GM23338 (cell line): ENCODE measurements at regions not wholly inside any gene's neighbourhood (a gene's known extent, or its start where the extent isn't known, plus 50 kb on each side); places are given as distances from the start of the nearest gene placed in this dataset.

Experiments used
- ATAC-seq: fragments of 200-7000 bp; cut with Tn5 transposase; 3 replicates; pipeline ENCODE4 v1.9.1; 2020
- DNase-seq: peaks from one replicate; pipeline ENCODE4 v3.0.0-alpha.2; 2015; ENCODE audit warnings: low spot score
- H2AFZ ChIP-seq: fragments of 200-600 bp; sonication (generic); 2 replicates; pipeline ENCODE4 v1.8.0; 2016; ENCODE audit warnings: antibody characterized with exemption, mild to moderate bottlenecking, moderate library complexity
- H3F3A ChIP-seq: fragments of 200-600 bp; sonication (generic); replicated peaks from 2 replicates; pipeline ENCODE4 v1.8.0; 2017; ENCODE audit warnings: antibody characterized with exemption, mixed run types, low read depth
- H3K27ac ChIP-seq: fragments of 200-600 bp; sonication (generic); 2 replicates; pipeline ENCODE4 v1.6.1; 2016; ENCODE audit warnings: low read depth
- H3K27me3 ChIP-seq: fragments of 200-600 bp; sonication (generic); 2 replicates; pipeline ENCODE4 v1.8.0; 2016; ENCODE audit warnings: mild to moderate bottlenecking, mixed run types, moderate library complexity; ENCODE audit not compliant: insufficient read depth
- H3K36me3 ChIP-seq: fragments of 200-600 bp; sonication (generic); 2 replicates; pipeline ENCODE4 v1.8.0; 2016; ENCODE audit warnings: mild to moderate bottlenecking; ENCODE audit not compliant: insufficient read depth
- H3K4me1 ChIP-seq: fragments of 200-600 bp; sonication (generic); 2 replicates; pipeline ENCODE4 v1.8.0; 2016; ENCODE audit warnings: mild to moderate bottlenecking, moderate library complexity; ENCODE audit not compliant: insufficient read depth
- H3K4me2 ChIP-seq: fragments of 200-600 bp; sonication (generic); 2 replicates; pipeline ENCODE4 v1.7.1; 2017; ENCODE audit warnings: mixed run types
- H3K4me3 ChIP-seq: fragments of 200-600 bp; sonication (generic); 2 replicates; pipeline ENCODE4 v1.6.1; 2016; ENCODE audit warnings: mixed run types
- H3K79me2 ChIP-seq: fragments of 200-600 bp; sonication (generic); replicated peaks from 2 replicates; pipeline ENCODE4 v1.8.0; 2017; ENCODE audit warnings: mild to moderate bottlenecking; ENCODE audit not compliant: insufficient read depth
- H3K9me2 ChIP-seq: fragments of 200-600 bp; sonication (generic); 2 replicates; pipeline ENCODE4 v1.8.0; 2017; ENCODE audit not compliant: insufficient read depth
- H4K20me1 ChIP-seq: fragments of 200-600 bp; sonication (generic); replicated peaks from 2 replicates; pipeline ENCODE4 v1.8.0; 2017; ENCODE audit warnings: mild to moderate bottlenecking; ENCODE audit not compliant: insufficient read depth
- H3K27ac Mint-ChIP-seq: 2 replicates; pipeline ENCODE4 v1.8.0; 2020; ENCODE audit warnings: inconsistent platforms, mild to moderate bottlenecking, moderate library complexity, mixed read lengths
- H3K27me3 Mint-ChIP-seq: 3 replicates; pipeline ENCODE4 v1.8.0; 2022; ENCODE audit warnings: low read depth, mild to moderate bottlenecking, moderate library complexity, mixed read lengths, inconsistent platforms; ENCODE audit not compliant: insufficient read depth, poor library complexity
- H3K36me3 Mint-ChIP-seq: 3 replicates; pipeline ENCODE4 v1.8.0; 2021; ENCODE audit warnings: low read depth, mild to moderate bottlenecking, inconsistent platforms, moderate library complexity, mixed read lengths
- H3K4me1 Mint-ChIP-seq: 3 replicates; pipeline ENCODE4 v1.8.0; 2020; ENCODE audit warnings: mild to moderate bottlenecking, inconsistent platforms, mixed read lengths
- H3K4me3 Mint-ChIP-seq: 3 replicates; pipeline ENCODE4 v1.8.0; 2021; ENCODE audit warnings: moderate library complexity, mild to moderate bottlenecking, inconsistent platforms, mixed read lengths
- H3K9me3 Mint-ChIP-seq: 3 replicates; pipeline ENCODE4 v1.8.0; 2020; ENCODE audit warnings: moderate library complexity, mild to moderate bottlenecking, inconsistent platforms, mixed read lengths
- CREB1 ChIP-seq: fragments of 250-450 bp; sonication (Bioruptor Pico); IDR thresholded peaks from 2 replicates; pipeline ENCODE4 v1.5.0; 2020; ENCODE audit warnings: low read depth, mild to moderate bottlenecking, moderate library complexity
- CTCF ChIP-seq, 2 experiments: fragments of 200-600 bp in 1 of 2; sonication (generic) in 1 of 2; conservative IDR thresholded peaks; 2 replicates each; pipeline versions ENCODE4 v1.5.1 to v1.6.1; 2016 to 2017; ENCODE audit warnings: antibody characterized with exemption in 2 of 2, low read depth in 2 of 2, mild to moderate bottlenecking in 2 of 2, moderate library complexity in 1 of 2
- ETS1 ChIP-seq: IDR thresholded peaks from 2 replicates; pipeline ENCODE4 v1.6.1; 2016; ENCODE audit warnings: antibody characterized with exemption
- EZH2 ChIP-seq: fragments of 200-600 bp; sonication (generic); IDR thresholded peaks from one replicate; pipeline ENCODE4 v1.8.0; 2017; ENCODE audit warnings: antibody characterized with exemption, mild to moderate bottlenecking, low read depth; ENCODE audit not compliant: unreplicated experiment
- EZH2phosphoT487 ChIP-seq: fragments of 200-600 bp; sonication (generic); IDR thresholded peaks from one replicate; pipeline ENCODE4 v1.8.1; 2018; ENCODE audit warnings: antibody characterized with exemption; ENCODE audit not compliant: unreplicated experiment
- JUNB ChIP-seq: IDR thresholded peaks from one replicate; pipeline ENCODE4 v1.6.1; 2016; ENCODE audit warnings: antibody characterized with exemption; ENCODE audit not compliant: unreplicated experiment
- NANOG ChIP-seq: IDR thresholded peaks from 2 replicates; pipeline ENCODE4 v1.6.1; 2016; ENCODE audit warnings: antibody characterized with exemption, borderline replicate concordance
- POLR2AphosphoS5 ChIP-seq: IDR thresholded peaks from 2 replicates; pipeline ENCODE4 v1.6.1; 2016; ENCODE audit warnings: antibody characterized with exemption, low read depth
- REST ChIP-seq: IDR thresholded peaks from one replicate; pipeline ENCODE4 v1.6.1; 2018; ENCODE audit warnings: antibody characterized with exemption; ENCODE audit not compliant: unreplicated experiment
- STAT1 ChIP-seq: IDR thresholded peaks from one replicate; pipeline ENCODE4 v1.6.1; 2016; ENCODE audit warnings: antibody characterized with exemption; ENCODE audit not compliant: unreplicated experiment
- ZNF331 ChIP-seq: fragments of 250-450 bp; sonication (Bioruptor Pico); IDR thresholded peaks from 2 replicates; pipeline ENCODE4 v1.5.0; 2020; ENCODE audit warnings: low read depth, mild to moderate bottlenecking, moderate library complexity
- ZNF462 ChIP-seq: fragments of 250-450 bp; sonication (Bioruptor Pico); IDR thresholded peaks from 2 replicates; pipeline ENCODE4 v1.5.0; 2020; ENCODE audit warnings: mild to moderate bottlenecking, moderate library complexity

- no peaks in the 10 kb centered on the region for H3F3A ChIP-seq
- H3K36me3 ChIP-seq = no peaks in the 10 kb centered on the region
- H3K4me2 ChIP-seq = no peak overlapping the region
- no peaks in the 10 kb centered on the region for H3K4me1 ChIP-seq
- peaks cover 6% of the 10 kb centered on the region; the same call in 2 of the 3 replicates for H3K4me1 Mint-ChIP-seq
- DNase-seq (no peak), ATAC-seq (no peak)
- H3K27me3 ChIP-seq = no peaks in the 10 kb centered on the region
- no peaks in the 10 kb centered on the region for H4K20me1 ChIP-seq
- H3K9me2 ChIP-seq = no peaks in the 10 kb centered on the region
- no peak for TF ChIP-seq CREB1
- no peak for TF ChIP-seq POLR2AphosphoS5
- TF ChIP-seq JUNB = no peak
- no peak for TF ChIP-seq REST
- TF ChIP-seq ZNF331 (CRISPR knock-in tag) = no peak
- no peak for TF ChIP-seq EZH2phosphoT487
- TF ChIP-seq STAT1 = no peak
- no peak for TF ChIP-seq ETS1
- TF ChIP-seq CTCF (conservative IDR thresholded peaks at IDR 0.05; ENCODE audit: low read depth in 2 of 2) = no peak
- TF ChIP-seq NANOG = no peak
- TF ChIP-seq EZH2 = no peak
- no peak for TF ChIP-seq ZNF462 (CRISPR knock-in tag)
- H3K36me3 Mint-ChIP-seq = no peaks in the 10 kb centered on the region; the same call in 1 of the 3 replicates
- no peak overlapping the region for H3K4me3 ChIP-seq
- peaks cover 5% of the 10 kb centered on the region for H3K9me3 Mint-ChIP-seq
- H3K27me3 Mint-ChIP-seq = peaks cover 7% of the 10 kb centered on the region
- no peak overlapping the region for H3K27ac Mint-ChIP-seq
- H3K27ac ChIP-seq = no peak overlapping the region
- no peaks in the 10 kb centered on the region for H3K79me2 ChIP-seq
- H3K4me3 Mint-ChIP-seq = no peak overlapping the region
- H2AFZ ChIP-seq = no peak overlapping the region
These were observed 431.3 kb upstream of the MYT1L start for GRCh38 chr2:2762166-2762908.
